GM18499 (cell line): ENCODE measurements at regions not wholly inside any gene's neighbourhood (a gene's known extent, or its start where the extent isn't known, plus 50 kb on each side); places are given as distances from the start of the nearest gene placed in this dataset.
"Not testable (repeated sequence)": the region's sequence is repeated elsewhere in the genome, so short reads cannot be mapped to it uniquely, and the experiment has no call there.

Experiments used
- ATAC-seq: cut with Tn5 transposase; IDR thresholded peaks from one replicate; pipeline ENCODE4 v1.9.1; 2021; ENCODE audit warnings: moderate number of reproducible peaks; ENCODE audit not compliant: insufficient read depth, unreplicated experiment

DNA sequence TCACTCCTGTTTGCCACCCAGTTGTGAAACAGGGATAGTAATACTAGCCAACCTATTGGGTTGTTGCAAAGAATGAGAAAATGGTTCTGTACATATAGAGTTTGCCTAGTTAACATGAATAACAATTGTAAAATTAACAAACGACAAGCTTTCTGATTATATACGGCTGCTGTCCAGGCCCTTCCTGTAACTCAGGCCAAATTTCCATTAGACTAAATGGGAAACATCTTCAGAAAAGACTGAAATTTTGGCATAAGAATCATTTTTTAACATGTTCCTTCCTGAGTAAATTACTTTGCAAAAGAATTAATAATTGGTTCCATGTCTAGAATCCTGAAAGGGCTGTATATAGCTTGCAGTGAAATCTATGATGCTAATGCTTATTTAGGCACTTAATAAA lies 117.7 kb upstream of the SATB2 start:
- ATAC-seq = no peak

DNA sequence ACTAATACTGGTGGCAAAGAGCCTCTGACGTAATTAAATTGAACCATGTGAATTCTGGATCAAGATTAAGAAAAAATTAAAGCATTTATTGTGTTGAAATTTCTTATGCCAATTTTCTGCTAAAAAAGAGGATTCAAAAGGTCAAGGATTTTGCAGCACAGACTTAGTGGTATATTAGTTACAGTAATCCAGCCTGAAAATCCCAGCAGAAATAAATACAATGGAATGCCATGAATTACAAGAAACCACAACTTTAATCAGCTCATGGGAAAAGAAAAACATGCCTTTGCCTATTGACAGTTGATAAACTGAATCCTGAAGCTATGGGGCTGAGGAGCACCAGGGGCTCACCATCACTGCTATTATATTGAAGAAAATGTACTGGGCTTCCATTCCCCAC lies 114.8 kb upstream of the SATB2 start:
- no peak for ATAC-seq

DNA sequence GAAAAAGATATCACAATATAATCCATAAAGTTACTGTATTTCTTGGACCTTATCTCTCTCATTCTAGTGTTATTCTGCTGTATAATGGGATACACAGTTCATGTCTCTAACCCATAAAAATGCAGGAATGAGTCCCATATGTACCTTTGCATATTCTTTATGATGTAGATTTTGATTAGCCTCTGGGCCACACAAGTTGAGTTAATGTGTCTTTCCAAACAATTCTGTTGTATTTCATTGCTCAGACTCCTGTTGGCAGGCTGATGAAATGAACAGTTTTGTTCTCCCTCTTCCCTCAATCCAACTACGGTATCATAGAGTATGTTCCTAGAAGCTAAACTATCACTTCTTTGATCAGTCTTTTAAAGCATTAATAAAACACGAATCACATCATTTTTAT lies 113.2 kb upstream of the SATB2 start:
- no peak for ATAC-seq

DNA sequence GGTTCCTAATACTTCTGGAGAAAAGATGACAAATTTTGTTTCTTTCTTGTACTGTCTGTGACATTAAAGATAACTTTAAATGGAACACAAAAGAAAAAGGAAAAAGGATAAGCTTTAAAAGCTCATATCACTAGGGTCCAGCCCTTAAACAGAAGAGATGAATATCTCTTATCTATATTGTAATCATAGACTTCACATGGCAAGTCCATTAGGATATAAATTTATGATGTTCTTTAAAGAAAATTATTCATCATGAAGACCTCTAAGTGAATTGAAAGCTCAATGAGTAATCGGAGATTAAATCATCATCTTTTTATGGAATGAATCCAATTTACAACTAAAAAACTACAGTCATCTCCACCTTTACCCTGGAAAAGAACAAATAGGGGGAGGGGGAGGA lies 111.6 kb upstream of the SATB2 start:
- no peak for ATAC-seq

DNA sequence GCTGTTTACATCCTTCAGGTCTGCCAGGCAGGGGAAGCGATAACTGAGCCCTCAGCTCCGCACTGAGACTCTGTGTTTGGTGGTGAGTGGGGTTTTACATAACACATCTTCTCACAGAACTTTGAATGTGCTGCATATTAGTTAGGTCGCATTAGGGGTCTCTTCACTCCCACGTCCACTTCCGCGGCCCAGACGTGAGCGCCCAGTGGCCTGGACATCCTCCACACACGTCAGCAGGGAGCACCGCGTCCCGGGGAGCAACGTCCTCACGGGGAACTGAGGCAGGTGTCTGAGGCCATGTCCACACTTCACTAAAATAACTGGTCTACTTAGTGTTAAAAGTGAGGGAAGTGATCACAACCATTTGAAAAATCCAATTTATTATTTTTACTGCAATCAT lies 100.4 kb upstream of the SATB2 start:
- ATAC-seq = no peak

DNA sequence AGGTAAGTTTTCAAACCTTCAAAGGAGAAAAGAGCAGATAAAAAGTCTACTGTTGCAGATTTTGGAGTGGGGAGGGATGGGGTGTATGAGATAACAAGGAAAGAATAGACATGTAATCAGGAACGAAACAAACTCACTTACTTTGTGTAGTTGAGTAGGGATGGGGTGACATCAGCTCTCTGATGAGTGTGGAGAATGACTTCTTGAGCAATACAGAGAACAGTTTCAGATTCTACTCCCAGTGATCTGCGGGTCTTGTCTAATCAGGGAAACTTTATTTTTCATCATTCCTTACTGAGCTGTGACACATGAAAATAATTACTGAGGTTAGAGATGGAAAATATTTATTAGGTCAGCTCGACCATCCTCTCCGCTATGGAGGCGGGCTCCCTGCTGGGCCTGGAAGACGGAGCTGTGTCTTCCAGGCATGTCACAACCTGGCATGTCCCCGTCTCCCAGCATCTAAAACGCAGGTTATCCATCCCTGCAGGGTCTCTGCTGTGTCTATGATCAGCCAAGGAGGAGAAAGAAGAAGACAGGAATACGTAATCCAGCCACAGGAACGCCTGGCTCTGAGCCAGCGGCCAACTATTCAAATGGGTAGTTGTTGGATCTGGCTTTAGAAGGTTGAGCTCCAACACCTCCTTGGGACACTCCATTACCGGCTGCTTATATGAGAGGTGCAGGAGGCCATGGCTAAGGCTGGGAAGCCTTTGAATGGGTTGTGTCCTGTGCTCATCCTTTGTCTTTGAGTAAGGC lies 99.0 kb upstream of the SATB2 start:
- ATAC-seq = no peak

DNA sequence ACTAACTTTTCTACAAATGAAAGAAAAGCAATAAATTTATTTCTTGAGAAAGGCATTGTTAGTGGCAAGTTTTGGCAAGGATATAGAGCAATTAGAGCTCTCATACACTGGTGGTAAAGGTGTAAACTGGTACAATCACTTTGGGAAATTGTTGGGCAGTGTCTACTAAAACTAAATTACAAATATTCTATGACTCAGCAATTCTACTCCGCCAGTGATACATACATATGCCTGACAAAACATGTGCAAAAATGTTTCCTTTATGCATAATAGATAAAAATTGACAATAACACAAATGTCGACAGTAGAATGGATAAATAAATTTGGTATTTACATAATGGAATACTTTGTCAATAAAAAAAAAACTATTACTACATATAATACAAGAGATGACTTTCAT lies 96.3 kb upstream of the SATB2 start:
- no peak for ATAC-seq

DNA sequence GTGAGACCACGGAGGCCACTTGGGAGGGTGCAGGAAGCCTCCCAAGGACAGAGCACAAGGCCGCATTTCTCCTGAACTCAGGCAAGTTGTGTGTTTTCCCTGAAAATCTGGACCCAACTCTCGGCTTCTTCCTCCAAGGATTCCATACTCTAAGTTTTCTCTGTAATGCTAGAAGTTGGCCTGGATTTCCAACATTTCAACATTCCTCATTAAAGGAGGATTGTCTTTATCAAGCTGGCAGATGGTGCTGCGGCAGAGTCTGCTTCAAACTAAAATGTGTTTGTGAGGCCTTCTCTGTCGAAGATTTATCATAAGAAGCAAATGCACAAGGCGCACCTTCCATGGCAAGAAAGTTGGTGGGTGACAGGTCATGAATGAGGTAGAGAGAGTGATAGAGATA lies 94.4 kb upstream of the SATB2 start:
- no peak for ATAC-seq

DNA sequence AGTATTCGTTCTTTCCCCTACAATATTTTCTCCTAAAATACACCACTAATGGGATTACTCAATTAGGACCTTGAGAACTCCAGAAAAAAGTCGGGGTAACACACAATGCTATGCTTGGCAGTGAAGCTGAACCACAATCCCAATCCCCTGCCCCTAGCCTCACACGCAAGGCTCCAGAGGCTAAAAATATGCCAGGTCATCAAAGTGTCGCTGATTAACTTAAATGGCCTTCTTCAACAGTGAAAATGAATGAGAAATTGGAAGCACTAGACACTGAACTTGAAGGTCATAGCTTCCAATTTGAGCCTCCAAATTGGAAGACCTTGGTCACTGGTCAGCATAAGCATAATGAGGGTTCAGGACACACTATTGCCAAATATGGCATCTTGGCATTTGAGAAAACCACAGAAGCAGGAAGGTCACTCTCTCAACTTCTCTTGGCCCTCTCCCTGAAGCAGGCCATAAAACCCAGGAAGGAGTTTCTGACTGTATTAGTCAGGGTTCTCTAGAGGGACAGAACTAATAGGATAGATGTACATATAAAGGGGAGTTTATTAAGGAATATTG lies 86.0 kb upstream of the SATB2 start:
- ATAC-seq = no peak

DNA sequence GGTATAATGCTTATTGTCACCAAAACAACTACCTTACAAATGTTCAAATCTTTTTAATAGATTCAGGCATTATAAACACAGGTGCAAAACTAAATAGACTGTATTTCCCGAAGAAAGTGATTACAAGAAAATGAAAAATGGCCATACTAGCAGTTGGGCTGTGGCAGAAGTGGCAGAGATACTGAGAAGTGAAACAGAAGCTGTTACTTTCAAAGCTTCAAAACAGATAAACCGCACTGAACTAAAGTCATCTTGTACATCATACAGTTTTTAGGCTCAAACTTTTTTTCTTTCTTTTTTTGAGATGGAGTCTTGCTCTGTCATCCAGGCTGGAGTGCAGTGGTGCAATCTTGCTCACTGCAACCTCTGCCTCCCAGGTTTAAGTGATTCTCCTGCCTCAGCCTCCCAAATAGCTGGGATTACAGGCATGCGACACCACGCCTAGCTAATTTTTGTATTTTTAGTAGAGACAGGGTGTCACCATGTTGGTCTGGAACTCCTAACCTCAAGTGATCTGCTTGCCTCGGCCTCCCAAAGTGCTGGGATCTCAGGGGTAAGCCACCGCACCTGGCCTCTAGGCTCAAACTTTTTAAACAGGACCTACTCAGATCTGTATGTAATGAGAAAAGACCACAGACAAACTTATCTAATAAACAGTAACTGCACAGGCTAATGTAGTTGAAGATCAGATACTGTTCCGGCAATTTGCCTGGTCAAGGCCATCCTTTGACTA lies 77.9 kb upstream of the SATB2 start:
- ATAC-seq = no peak

DNA sequence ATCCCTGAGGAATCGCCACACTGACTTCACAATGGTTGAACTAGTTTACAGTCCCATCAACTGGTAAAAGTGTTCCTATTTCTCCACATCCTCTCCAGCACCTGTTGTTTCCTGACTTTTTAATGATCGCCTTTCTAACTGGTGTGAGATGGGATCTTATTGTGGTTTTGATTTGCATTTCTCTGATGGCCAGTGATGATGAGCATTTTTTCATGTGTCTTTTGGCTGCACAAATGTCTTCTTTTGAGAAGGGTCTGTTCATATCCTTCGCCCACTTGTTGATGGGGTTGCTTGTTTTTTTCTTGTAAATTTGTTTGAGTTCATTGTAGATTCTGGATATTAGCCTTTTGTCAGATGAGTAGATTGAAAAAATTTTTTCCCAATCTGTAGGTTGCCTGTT lies 76.1 kb upstream of the SATB2 start:
- ATAC-seq = not testable (repeated sequence)

DNA sequence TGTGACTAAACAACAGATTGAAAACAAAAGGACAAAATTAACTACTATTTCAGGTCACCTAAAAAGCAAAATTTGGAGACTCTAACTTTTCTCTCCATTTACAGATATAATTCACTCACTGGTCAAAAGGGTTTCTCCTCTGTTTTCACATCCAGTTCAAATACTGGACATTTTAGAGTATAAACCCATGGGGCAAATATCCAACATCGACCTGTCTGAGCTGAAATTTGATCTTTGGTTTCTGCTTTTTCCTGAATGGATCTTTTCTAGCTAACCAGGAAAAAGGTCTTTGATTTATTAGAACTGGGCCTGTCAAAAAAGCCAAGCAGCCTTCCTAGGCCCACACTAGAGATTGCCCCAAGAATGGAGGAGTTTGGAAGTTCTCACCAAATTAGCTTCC lies 69.3 kb upstream of the SATB2 start:
- no peak for ATAC-seq

DNA sequence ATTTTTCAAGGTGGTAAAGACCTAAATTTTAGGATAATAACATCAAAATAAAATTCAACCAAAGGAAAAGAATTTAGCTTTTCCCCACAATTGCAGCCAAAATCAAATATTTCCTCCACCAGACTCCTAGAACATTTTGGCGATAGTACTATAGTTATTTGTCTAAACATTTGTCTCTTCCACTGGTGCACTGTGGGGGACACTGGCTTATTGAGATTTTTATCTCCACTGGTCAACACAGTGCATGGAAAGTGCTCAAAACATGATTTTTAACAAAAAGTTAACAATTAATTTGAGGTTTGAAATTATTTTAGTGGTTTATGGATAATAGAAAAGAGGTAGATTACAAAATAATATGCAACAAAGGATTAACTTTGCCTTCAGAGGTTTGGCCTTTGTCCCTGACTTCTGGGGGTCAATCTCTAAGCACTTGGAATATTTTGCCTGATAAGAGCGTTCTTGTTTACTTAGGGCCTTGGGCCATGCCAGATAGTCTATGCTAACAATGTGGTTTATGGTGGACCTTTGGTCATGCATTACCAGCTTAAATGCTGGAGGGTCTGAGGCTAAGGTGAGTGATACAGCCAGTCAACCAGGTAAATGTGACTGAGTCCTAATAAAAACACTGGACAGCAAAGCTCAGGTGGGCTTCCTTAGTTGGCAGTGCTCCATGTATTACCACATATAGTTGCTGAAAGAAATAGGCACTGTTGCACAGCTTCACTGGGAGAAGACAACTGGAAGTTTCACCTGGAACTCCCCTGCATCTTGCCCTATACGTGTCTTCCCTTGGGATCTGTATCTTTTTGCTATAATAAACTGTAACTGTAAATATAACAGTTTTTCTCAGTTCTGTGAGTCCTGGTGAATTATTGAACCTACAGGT lies 67.2 kb upstream of the SATB2 start:
- ATAC-seq = no peak

DNA sequence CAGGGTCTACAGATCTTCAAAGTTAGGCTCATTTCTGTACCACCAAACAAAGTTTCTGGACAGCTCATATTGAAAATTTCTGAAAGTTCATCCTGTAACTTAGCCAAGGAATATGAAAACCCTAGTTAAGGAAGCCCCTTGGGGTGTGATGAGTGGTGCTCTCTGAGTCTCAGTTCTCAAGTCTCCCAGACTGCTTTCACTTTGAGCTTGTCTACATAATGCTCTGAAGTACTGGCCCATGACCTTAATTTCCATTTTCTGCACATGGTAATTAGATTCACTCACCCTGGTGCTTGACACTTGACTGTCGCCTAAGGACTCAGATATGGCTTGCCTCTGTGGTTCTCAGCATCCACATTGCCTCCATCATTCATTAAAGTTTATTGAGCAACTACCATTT lies 51.7 kb upstream of the SATB2 start:
- no peak for ATAC-seq
